ENCODE measurements at regions not wholly inside any gene's neighbourhood (a gene's known extent, or its start where the extent isn't known, plus 50 kb on each side); places are given as distances from the start of the nearest gene placed in this dataset.

GRCh38 chr5:103674739-103675138 lies 112.2 kb upstream of the NUDT12 start:
- H3K27ac ChIP-seq = no peak overlapping the region
- H3K4me3 ChIP-seq = no peak overlapping the region
- DNase-seq (no peak), ATAC-seq (no peak)
- H3K36me3 ChIP-seq (ENCODE audit: insufficient read depth in 1 of 2, low read depth in 1 of 2) = no peaks in the 10 kb centered on the region
- intact Hi-C loops (cut with DNase I) = no loop called here
- TF ChIP-seq CTCF (IDR thresholded peaks at IDR 0.05) = no peak
- peaks cover 0 to 2% (median 0%) of the 10 kb centered on the region in 3 donors for H3K27me3 ChIP-seq (ENCODE audit: insufficient read depth in 3 of 3, low read length in 2 of 3)
- no peaks in the 10 kb centered on the region for H3K4me1 ChIP-seq
- WGBS, 3 donors = 65 to 73% (median 70%) methylated on average over 3 of the region's 3 CpGs
- no peaks in the 10 kb centered on the region for H3K9me3 ChIP-seq

- 61 to 76% (median 73%) methylated on average over 1 of the region's 1 CpG for WGBS, 3 donors
- peaks cover 0 to 2% (median 0%) of the 10 kb centered on the region in 3 donors for H3K27me3 ChIP-seq (ENCODE audit: insufficient read depth in 3 of 3, low read length in 2 of 3)
- no peak overlapping the region for H3K4me3 ChIP-seq
- no peaks in the 10 kb centered on the region for H3K9me3 ChIP-seq
- H3K4me1 ChIP-seq = no peaks in the 10 kb centered on the region
- DNase-seq = no peak
- intact Hi-C loops (cut with DNase I) = no loop called here
- no peak for ATAC-seq
- TF ChIP-seq CTCF (IDR thresholded peaks at IDR 0.05) = no peak
- H3K36me3 ChIP-seq (ENCODE audit: insufficient read depth in 1 of 2, low read depth in 1 of 2) = no peaks in the 10 kb centered on the region
- H3K27ac ChIP-seq = no peak overlapping the region
These were observed 111.7 kb upstream of the NUDT12 start for GRCh38 chr5:103674251-103674650.

- intact Hi-C loops (cut with DNase I) = no loop called here
- Histone ChIP-seq H3K4me1 (no peaks in the 10 kb centered on the region), H3K4me3 (no peak overlapping the region), H3K27ac (no peak overlapping the region), H3K36me3 (ENCODE audit: insufficient read depth in 1 of 2, low read depth in 1 of 2) (no peaks in the 10 kb centered on the region), H3K27me3 (ENCODE audit: insufficient read depth in 3 of 3, low read length in 2 of 3) (peaks cover 0 to 2% (median 0%) of the 10 kb centered on the region in 3 donors), H3K9me3 (no peaks in the 10 kb centered on the region)
- WGBS, 3 donors = 74 to 86% (median 74%) methylated on average over 5 of the region's 5 CpGs
- no peak for ATAC-seq
- DNase-seq = no peak
- no peak for TF ChIP-seq CTCF (IDR thresholded peaks at IDR 0.05)
These were observed 107.0 kb upstream of the NUDT12 start for GRCh38 chr5:103669615-103670014.

- no peak overlapping the region for H3K4me3 ChIP-seq
- ATAC-seq (no peak), DNase-seq (no peak)
- intact Hi-C loops (cut with DNase I) = no loop called here
- no peaks in the 10 kb centered on the region for H3K36me3 ChIP-seq (ENCODE audit: insufficient read depth in 1 of 2, low read depth in 1 of 2)
- no peaks in the 10 kb centered on the region for H3K4me1 ChIP-seq
- peaks cover 0 to 2% (median 0%) of the 10 kb centered on the region in 3 donors for H3K27me3 ChIP-seq (ENCODE audit: insufficient read depth in 3 of 3, low read length in 2 of 3)
- 80 to 82% (median 81%) methylated on average over 3 of the region's 3 CpGs for WGBS, 3 donors
- no peak overlapping the region for H3K27ac ChIP-seq
- H3K9me3 ChIP-seq = no peaks in the 10 kb centered on the region
- no peak for TF ChIP-seq CTCF (IDR thresholded peaks at IDR 0.05)
These were observed 105.7 kb upstream of the NUDT12 start for GRCh38 chr5:103668281-103668680.

GRCh38 chr5:103667068-103667467 lies 104.5 kb upstream of the NUDT12 start:
- no peak for TF ChIP-seq CTCF (IDR thresholded peaks at IDR 0.05)
- intact Hi-C loops (cut with DNase I) = no loop called here

More at GRCh38 chr5:103667068-103667467, 104.5 kb upstream of the NUDT12 start:
- no peak for DNase-seq
- Histone ChIP-seq H3K27ac (no peak overlapping the region), H3K4me3 (no peak overlapping the region), H3K36me3 (ENCODE audit: insufficient read depth in 1 of 2, low read depth in 1 of 2) (no peaks in the 10 kb centered on the region), H3K27me3 (ENCODE audit: insufficient read depth in 3 of 3, low read length in 2 of 3) (no peaks in the 10 kb centered on the region), H3K4me1 (no peaks in the 10 kb centered on the region), H3K9me3 (no peaks in the 10 kb centered on the region)
- no peak for ATAC-seq
- 47 to 54% (median 53%) methylated on average over 3 of the region's 3 CpGs for WGBS, 3 donors
